ENCODE measurements at regions not wholly inside any gene's neighbourhood (a gene's known extent, or its start where the extent isn't known, plus 50 kb on each side); places are given as distances from the start of the nearest gene placed in this dataset.

GRCh38 chr7:136189506-136189998, 212.4 kb upstream of the MTPN start:
- Histone ChIP-seq H2AFZ (ENCODE audit: low read length) (no peak overlapping the region), H2BK12ac (ENCODE audit: insufficient read length, low read depth, low read length) (no peak overlapping the region), H3K18ac (ENCODE audit: insufficient read length, low read depth, low read length) (no peak overlapping the region), H3K14ac (ENCODE audit: insufficient read depth, low read length) (no peak overlapping the region), H3K27ac (ENCODE audit: insufficient read length, low read depth, low read length) (no peak overlapping the region), H3K4me1 (ENCODE audit: insufficient read depth, low read length) (no peaks in the 10 kb centered on the region), H2BK15ac (ENCODE audit: low read depth, low read length) (no peak overlapping the region), H3K4ac (ENCODE audit: low read depth, low read length) (no peak overlapping the region), H2AK5ac (ENCODE audit: insufficient read length, low read length) (no peak overlapping the region), H2BK20ac (ENCODE audit: low read depth, low read length, poor library complexity, severe bottlenecking) (no peak overlapping the region), H3K27me3 (ENCODE audit: insufficient read depth, low read length) (no peaks in the 10 kb centered on the region), H3K23me2 (ENCODE audit: insufficient read length, low read depth, low read length, poor library complexity, severe bottlenecking) (no peaks in the 10 kb centered on the region), H2BK5ac (ENCODE audit: insufficient read length, low read length) (no peak overlapping the region), H3K56ac (ENCODE audit: insufficient read length, low read depth, low read length) (no peak overlapping the region), H4K20me1 (ENCODE audit: control insufficient read depth, insufficient read depth, insufficient read length) (no peaks in the 10 kb centered on the region), H3K4me2 (ENCODE audit: insufficient read depth, insufficient read length, low read length) (no peak overlapping the region), H4K5ac (ENCODE audit: insufficient read length, low read depth, low read length) (no peak overlapping the region), H3K79me2 (ENCODE audit: insufficient read depth, low read length) (no peaks in the 10 kb centered on the region), H2BK120ac (ENCODE audit: low read depth, low read length, poor library complexity, severe bottlenecking) (no peak overlapping the region), H4K91ac (ENCODE audit: insufficient read length, low read depth, low read length) (no peak overlapping the region), H4K8ac (replicated peaks; ENCODE audit: insufficient read length, low read depth, low read length) (no peak overlapping the region), H3K9me3 (ENCODE audit: control insufficient read depth, low read depth, low read length) (no peaks in the 10 kb centered on the region), H3K9ac (ENCODE audit: extremely low read depth, insufficient read length, low read length) (no peak overlapping the region), H3T11ph (ENCODE audit: low read length) (no peak overlapping the region), H3K79me1 (ENCODE audit: insufficient read depth, low read depth, low read length, poor library complexity, severe bottlenecking) (no peaks in the 10 kb centered on the region), H3K23ac (ENCODE audit: insufficient read length, low read depth, low read length) (no peak overlapping the region)
- H3K36me3 Mint-ChIP-seq (ENCODE audit: insufficient read depth in 1 of 3, low read depth in 3 of 3), result no peaks in the 10 kb centered on the region; a peak in 1 of 7 replicates
- no peaks in the 10 kb centered on the region; the same call in none of the 2 replicates for H3K27me3 Mint-ChIP-seq (ENCODE audit: low read depth)
- H3K27ac Mint-ChIP-seq, result no peak overlapping the region
- H3K4me3 Mint-ChIP-seq, result no peak overlapping the region
- peaks cover 2 to 5% of the 10 kb centered on the region in 2 experiments; a peak in 2 of 5 replicates for H3K9me3 Mint-ChIP-seq
- H3K4me1 Mint-ChIP-seq, result peaks cover 5 to 6% of the 10 kb centered on the region in 2 experiments; a peak in 2 of 4 replicates
- WGBS (ENCODE audit: extremely low coverage, insufficient read length, low lambda C conversion rate), result no CpG with 5 or more reads among the region's 5 CpGs
- TF ChIP-seq CTCF (conservative IDR thresholded peaks at IDR 0.05), result no peak
- DNase-seq, result no peak
